H1 (cell line): ENCODE measurements at regions not wholly inside any gene's neighbourhood (a gene's known extent, or its start where the extent isn't known, plus 50 kb on each side); places are given as distances from the start of the nearest gene placed in this dataset.
A peak's percentile ranks its signal among the peaks of the same experiment; 100 is the strongest.

Experiments used
- CTCF ChIA-PET: fragments of 300-600 bp; sonication (Branson Sonifier 250); formaldehyde crosslinking; loops from one replicate; lab custom pipeline; 2021; ENCODE audit not compliant: partially characterized antibody; lab: Charles Lee
- POLR2A ChIA-PET: fragments of 300-600 bp; sonication (Branson Sonifier 250); formaldehyde crosslinking; loops from one replicate; lab custom pipeline; 2021; ENCODE audit warnings: inconsistent platforms; ENCODE audit not compliant: partially characterized antibody; lab: Charles Lee
- DNase-seq, 2 experiments: peaks; one replicate each; pipeline versions ENCODE4 v3.0.0 to v3.0.0-alpha.2; 2010 to 2022; ENCODE audit warnings: low spot score in 2 of 2, low read depth in 1 of 2, mixed read lengths in 1 of 2
- FAIRE-seq: peaks from 2 replicates; lab custom pipeline; 2011; peaks lifted over from hg19 to GRCh38; lab: Jason Lieb, UNC
- H2AFZ ChIP-seq: 2 replicates; pipeline ENCODE4 v1.8.1; 2012; ENCODE audit warnings: low read length, inconsistent platforms
- H2AK5ac ChIP-seq: 2 replicates; pipeline ENCODE4 v1.6.1; 2013; ENCODE audit warnings: low read depth, low read length
- H2BK120ac ChIP-seq: replicated peaks from 2 replicates; pipeline ENCODE3; 2013; ENCODE audit warnings: low read depth, low read length, inconsistent platforms
- H2BK12ac ChIP-seq: 2 replicates; pipeline ENCODE4 v1.6.1; 2013; ENCODE audit warnings: low read depth, low read length
- H2BK15ac ChIP-seq: 2 replicates; pipeline ENCODE4 v1.6.1; 2013; ENCODE audit warnings: low read length
- H2BK20ac ChIP-seq: 2 replicates; pipeline ENCODE4 v1.6.1; 2013; ENCODE audit warnings: low read length
- H2BK5ac ChIP-seq: 2 replicates; pipeline ENCODE4 v1.6.1; 2013; ENCODE audit warnings: low read depth, low read length
- H3K14ac ChIP-seq: 2 replicates; pipeline ENCODE4 v1.6.1; 2013; ENCODE audit warnings: inconsistent platforms; ENCODE audit not compliant: insufficient read length
- H3K18ac ChIP-seq: 2 replicates; pipeline ENCODE4 v1.6.1; 2013; ENCODE audit warnings: low read length; ENCODE audit errors: extremely low read depth
- H3K23ac ChIP-seq: 2 replicates; pipeline ENCODE4 v1.6.1; 2013; ENCODE audit warnings: inconsistent platforms; ENCODE audit not compliant: insufficient read length
- H3K23me2 ChIP-seq: 2 replicates; pipeline ENCODE4 v1.6.1; 2013; ENCODE audit warnings: low read depth, low read length
- H3K27ac ChIP-seq: 2 replicates; pipeline ENCODE4 v1.6.1; 2011; ENCODE audit warnings: low read depth, low read length, inconsistent platforms
- H3K27me3 ChIP-seq, 4 experiments: replicated peaks in 1 of 4; 1 replicate in 1 of 4; 2 replicates in 3 of 4; pipeline versions ENCODE4 v1.6.1 to v1.8.1; 2011 to 2013; ENCODE audit warnings: low read length in 3 of 4, mild to moderate bottlenecking in 3 of 4, inconsistent platforms in 2 of 4, mixed read lengths in 2 of 4, moderate library complexity in 1 of 4; ENCODE audit not compliant: control insufficient read depth in 3 of 4, insufficient read depth in 3 of 4; ENCODE audit errors: extremely low read depth in 1 of 4
- H3K36me3 ChIP-seq, 4 experiments: 2 replicates each; pipeline versions ENCODE4 v1.6.1 to v1.8.1; 2011 to 2013; ENCODE audit warnings: mild to moderate bottlenecking in 4 of 4, low read length in 3 of 4, moderate library complexity in 2 of 4, control low read depth in 1 of 4, inconsistent platforms in 1 of 4; ENCODE audit not compliant: insufficient read depth in 4 of 4, control insufficient read depth in 2 of 4
- H3K4ac ChIP-seq: replicated peaks from 2 replicates; pipeline ENCODE3; 2013; ENCODE audit warnings: low read length, low read depth, mixed read lengths, inconsistent platforms; ENCODE audit not compliant: insufficient read length
- H3K4me1 ChIP-seq, 4 experiments: replicated peaks in 1 of 4; 1 replicate in 1 of 4; 2 replicates in 3 of 4; pipeline versions ENCODE4 v1.6.1 to v1.8.1; 2011 to 2013; ENCODE audit warnings: low read length in 3 of 4, inconsistent platforms in 2 of 4, mixed read lengths in 1 of 4; ENCODE audit not compliant: insufficient read depth in 4 of 4, control insufficient read depth in 3 of 4
- H3K4me2 ChIP-seq, 2 experiments: 2 replicates each; pipeline versions ENCODE4 v1.6.1 to v1.8.1; 2011 to 2013; ENCODE audit warnings: low read depth in 2 of 2, low read length in 2 of 2, control low read depth in 1 of 2, inconsistent platforms in 1 of 2, mild to moderate bottlenecking in 1 of 2; ENCODE audit not compliant: insufficient read depth in 1 of 2
- H3K4me3 ChIP-seq, 4 experiments: fragments of 200-600, 300-600 bp in 1 of 4; sonication (generic), shearing (Covaris generic), sonication (Bioruptor Twin) in 1 of 4; 2 replicates each; pipeline versions ENCODE4 v1.5.1 to v1.8.1; 2011 to 2016; ENCODE audit warnings: low read length in 4 of 4, low read depth in 3 of 4, control low read depth in 2 of 4, inconsistent platforms in 2 of 4, mild to moderate bottlenecking in 2 of 4, mixed read lengths in 1 of 4, moderate library complexity in 1 of 4; ENCODE audit not compliant: insufficient read depth in 2 of 4; ENCODE audit errors: extremely low read depth in 1 of 4
- H3K56ac ChIP-seq: replicated peaks from 2 replicates; pipeline ENCODE3; 2013; ENCODE audit warnings: low read depth, mild to moderate bottlenecking, mixed read lengths, low read length, inconsistent platforms; ENCODE audit not compliant: insufficient read length
- H3K79me1 ChIP-seq: 2 replicates; pipeline ENCODE4 v1.6.1; 2013; ENCODE audit warnings: low read depth, low read length, control low read depth
- H3K79me2 ChIP-seq, 2 experiments: 2 replicates each; pipeline versions ENCODE4 v1.6.1 to v1.8.1; 2012 to 2013; ENCODE audit warnings: low read length in 2 of 2, mild to moderate bottlenecking in 2 of 2, inconsistent platforms in 1 of 2; ENCODE audit not compliant: insufficient read depth in 2 of 2, control insufficient read depth in 1 of 2
- H3K9ac ChIP-seq, 4 experiments: replicated peaks in 1 of 4; 1 replicate in 1 of 4; 2 replicates in 3 of 4; pipeline versions ENCODE4 v1.6.1 to v1.8.1; 2011 to 2013; ENCODE audit warnings: low read depth in 3 of 4, low read length in 3 of 4, control low read depth in 2 of 4, mild to moderate bottlenecking in 2 of 4, moderate library complexity in 2 of 4, inconsistent platforms in 1 of 4; ENCODE audit errors: extremely low read depth in 1 of 4
- H3K9me3 ChIP-seq, 2 experiments: 2 replicates each; pipeline versions ENCODE4 v1.6.1 to v1.8.1; 2012 to 2013; ENCODE audit warnings: mild to moderate bottlenecking in 2 of 2, moderate library complexity in 2 of 2, control low read depth in 1 of 2, inconsistent platforms in 1 of 2, low read depth in 1 of 2, low read length in 1 of 2, mixed read lengths in 1 of 2; ENCODE audit not compliant: insufficient read depth in 2 of 2
- H4K20me1 ChIP-seq, 2 experiments: replicated peaks in 1 of 2; 2 replicates each; pipeline versions ENCODE3 to v1.8.1; 2011 to 2013; ENCODE audit warnings: inconsistent platforms in 2 of 2, low read length in 2 of 2, mild to moderate bottlenecking in 1 of 2; ENCODE audit not compliant: insufficient read depth in 2 of 2, control insufficient read depth in 1 of 2
- H4K5ac ChIP-seq: 2 replicates; pipeline ENCODE4 v1.6.1; 2013; ENCODE audit warnings: low read length, low read depth, mixed read lengths, inconsistent platforms; ENCODE audit not compliant: insufficient read length
- H4K8ac ChIP-seq: 2 replicates; pipeline ENCODE4 v1.8.0; 2013; ENCODE audit warnings: mild to moderate bottlenecking, moderate library complexity, low read length, inconsistent platforms; ENCODE audit not compliant: insufficient read depth; ENCODE audit errors: extremely low read depth
- H4K91ac ChIP-seq: replicated peaks from 2 replicates; pipeline ENCODE3; 2013; ENCODE audit warnings: low read length, mixed read lengths, inconsistent platforms; ENCODE audit not compliant: insufficient read length
- WGBS, 2 experiments: shearing (Covaris generic) in 1 of 2; methylation state at CpG; one replicate each; pipeline versions ENCODE4 v1.1.6 to v1.1.7; 2013 to 2015; ENCODE audit warnings: low lambda C conversion rate in 2 of 2, mixed read lengths in 2 of 2, inconsistent platforms in 1 of 2, low coverage in 1 of 2, missing lambda C conversion rate in 1 of 2; ENCODE audit not compliant: insufficient replicate concordance in 2 of 2, insufficient coverage in 1 of 2, insufficient read length in 1 of 2; ENCODE audit errors: extremely low coverage in 1 of 2, missing lambda C conversion rate in 1 of 2; 5-methylcytosine and 5-hydroxymethylcytosine counted together
- TF ChIP-seq, protein P1 (sequence below): fragments of 300-600 bp; sonication (generic); IDR thresholded peaks from 2 replicates; pipeline ENCODE4 v1.7.1; 2012; ENCODE audit warnings: low read length, moderate library complexity, mild to moderate bottlenecking, inconsistent platforms; ENCODE audit not compliant: insufficient replicate concordance

DNA sequence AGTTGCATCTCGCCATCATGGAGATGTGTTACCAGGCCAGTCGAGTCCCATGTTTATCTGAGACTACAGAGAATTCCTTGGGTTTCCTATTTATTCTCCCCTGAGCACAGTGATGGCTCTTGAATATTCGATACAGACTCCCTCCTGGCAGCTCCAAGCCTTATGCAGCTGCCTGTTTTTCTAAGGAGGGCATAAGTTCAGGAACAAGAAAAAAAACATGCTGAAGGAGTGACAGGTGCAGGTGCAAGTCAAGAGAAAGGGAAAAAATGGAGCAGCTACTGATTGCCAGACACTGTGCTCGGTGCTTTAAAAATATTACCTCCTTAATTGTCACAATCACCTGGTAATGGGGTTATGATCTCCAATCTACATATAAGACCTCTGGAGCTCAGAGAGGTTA is 177.2 kb upstream of the DPP10 start:
- H3K56ac ChIP-seq: no peak overlapping the region
- H3K79me2 ChIP-seq: no peaks in the 10 kb centered on the region
- TF ChIP-seq, protein P1, sequence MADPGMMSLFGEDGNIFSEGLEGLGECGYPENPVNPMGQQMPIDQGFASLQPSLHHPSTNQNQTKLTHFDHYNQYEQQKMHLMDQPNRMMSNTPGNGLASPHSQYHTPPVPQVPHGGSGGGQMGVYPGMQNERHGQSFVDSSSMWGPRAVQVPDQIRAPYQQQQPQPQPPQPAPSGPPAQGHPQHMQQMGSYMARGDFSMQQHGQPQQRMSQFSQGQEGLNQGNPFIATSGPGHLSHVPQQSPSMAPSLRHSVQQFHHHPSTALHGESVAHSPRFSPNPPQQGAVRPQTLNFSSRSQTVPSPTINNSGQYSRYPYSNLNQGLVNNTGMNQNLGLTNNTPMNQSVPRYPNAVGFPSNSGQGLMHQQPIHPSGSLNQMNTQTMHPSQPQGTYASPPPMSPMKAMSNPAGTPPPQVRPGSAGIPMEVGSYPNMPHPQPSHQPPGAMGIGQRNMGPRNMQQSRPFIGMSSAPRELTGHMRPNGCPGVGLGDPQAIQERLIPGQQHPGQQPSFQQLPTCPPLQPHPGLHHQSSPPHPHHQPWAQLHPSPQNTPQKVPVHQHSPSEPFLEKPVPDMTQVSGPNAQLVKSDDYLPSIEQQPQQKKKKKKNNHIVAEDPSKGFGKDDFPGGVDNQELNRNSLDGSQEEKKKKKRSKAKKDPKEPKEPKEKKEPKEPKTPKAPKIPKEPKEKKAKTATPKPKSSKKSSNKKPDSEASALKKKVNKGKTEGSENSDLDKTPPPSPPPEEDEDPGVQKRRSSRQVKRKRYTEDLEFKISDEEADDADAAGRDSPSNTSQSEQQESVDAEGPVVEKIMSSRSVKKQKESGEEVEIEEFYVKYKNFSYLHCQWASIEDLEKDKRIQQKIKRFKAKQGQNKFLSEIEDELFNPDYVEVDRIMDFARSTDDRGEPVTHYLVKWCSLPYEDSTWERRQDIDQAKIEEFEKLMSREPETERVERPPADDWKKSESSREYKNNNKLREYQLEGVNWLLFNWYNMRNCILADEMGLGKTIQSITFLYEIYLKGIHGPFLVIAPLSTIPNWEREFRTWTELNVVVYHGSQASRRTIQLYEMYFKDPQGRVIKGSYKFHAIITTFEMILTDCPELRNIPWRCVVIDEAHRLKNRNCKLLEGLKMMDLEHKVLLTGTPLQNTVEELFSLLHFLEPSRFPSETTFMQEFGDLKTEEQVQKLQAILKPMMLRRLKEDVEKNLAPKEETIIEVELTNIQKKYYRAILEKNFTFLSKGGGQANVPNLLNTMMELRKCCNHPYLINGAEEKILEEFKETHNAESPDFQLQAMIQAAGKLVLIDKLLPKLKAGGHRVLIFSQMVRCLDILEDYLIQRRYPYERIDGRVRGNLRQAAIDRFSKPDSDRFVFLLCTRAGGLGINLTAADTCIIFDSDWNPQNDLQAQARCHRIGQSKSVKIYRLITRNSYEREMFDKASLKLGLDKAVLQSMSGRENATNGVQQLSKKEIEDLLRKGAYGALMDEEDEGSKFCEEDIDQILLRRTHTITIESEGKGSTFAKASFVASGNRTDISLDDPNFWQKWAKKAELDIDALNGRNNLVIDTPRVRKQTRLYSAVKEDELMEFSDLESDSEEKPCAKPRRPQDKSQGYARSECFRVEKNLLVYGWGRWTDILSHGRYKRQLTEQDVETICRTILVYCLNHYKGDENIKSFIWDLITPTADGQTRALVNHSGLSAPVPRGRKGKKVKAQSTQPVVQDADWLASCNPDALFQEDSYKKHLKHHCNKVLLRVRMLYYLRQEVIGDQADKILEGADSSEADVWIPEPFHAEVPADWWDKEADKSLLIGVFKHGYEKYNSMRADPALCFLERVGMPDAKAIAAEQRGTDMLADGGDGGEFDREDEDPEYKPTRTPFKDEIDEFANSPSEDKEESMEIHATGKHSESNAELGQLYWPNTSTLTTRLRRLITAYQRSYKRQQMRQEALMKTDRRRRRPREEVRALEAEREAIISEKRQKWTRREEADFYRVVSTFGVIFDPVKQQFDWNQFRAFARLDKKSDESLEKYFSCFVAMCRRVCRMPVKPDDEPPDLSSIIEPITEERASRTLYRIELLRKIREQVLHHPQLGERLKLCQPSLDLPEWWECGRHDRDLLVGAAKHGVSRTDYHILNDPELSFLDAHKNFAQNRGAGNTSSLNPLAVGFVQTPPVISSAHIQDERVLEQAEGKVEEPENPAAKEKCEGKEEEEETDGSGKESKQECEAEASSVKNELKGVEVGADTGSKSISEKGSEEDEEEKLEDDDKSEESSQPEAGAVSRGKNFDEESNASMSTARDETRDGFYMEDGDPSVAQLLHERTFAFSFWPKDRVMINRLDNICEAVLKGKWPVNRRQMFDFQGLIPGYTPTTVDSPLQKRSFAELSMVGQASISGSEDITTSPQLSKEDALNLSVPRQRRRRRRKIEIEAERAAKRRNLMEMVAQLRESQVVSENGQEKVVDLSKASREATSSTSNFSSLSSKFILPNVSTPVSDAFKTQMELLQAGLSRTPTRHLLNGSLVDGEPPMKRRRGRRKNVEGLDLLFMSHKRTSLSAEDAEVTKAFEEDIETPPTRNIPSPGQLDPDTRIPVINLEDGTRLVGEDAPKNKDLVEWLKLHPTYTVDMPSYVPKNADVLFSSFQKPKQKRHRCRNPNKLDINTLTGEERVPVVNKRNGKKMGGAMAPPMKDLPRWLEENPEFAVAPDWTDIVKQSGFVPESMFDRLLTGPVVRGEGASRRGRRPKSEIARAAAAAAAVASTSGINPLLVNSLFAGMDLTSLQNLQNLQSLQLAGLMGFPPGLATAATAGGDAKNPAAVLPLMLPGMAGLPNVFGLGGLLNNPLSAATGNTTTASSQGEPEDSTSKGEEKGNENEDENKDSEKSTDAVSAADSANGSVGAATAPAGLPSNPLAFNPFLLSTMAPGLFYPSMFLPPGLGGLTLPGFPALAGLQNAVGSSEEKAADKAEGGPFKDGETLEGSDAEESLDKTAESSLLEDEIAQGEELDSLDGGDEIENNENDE: no peak

More for the DNA sequence above, 177.2 kb upstream of the DPP10 start:
- Histone ChIP-seq H3K14ac (no peak overlapping the region), H3K27me3 (no peaks in the 10 kb centered on the region), H2AFZ (0 out of 2 replicates have a peak overlapping the region, but pooled peaks have one; percentile 29), H4K8ac (no peak overlapping the region), H2BK12ac (no peak overlapping the region), H3K36me3 (no peaks in the 10 kb centered on the region; a peak in 1 of 8 replicates), H4K5ac (no peak overlapping the region), H3K9me3 (no peaks in the 10 kb centered on the region), H3K23ac (no peak overlapping the region), H3K4me1 (peaks cover 0 to 10% (median 0%) of the 10 kb centered on the region in 4 experiments; a peak in 3 of 7 replicates), H3K79me1 (no peaks in the 10 kb centered on the region), H3K18ac (no peak overlapping the region), H2BK20ac (no peak overlapping the region), H4K20me1 (no peaks in the 10 kb centered on the region), H2AK5ac (no peak overlapping the region), H3K4me3 (no peak overlapping the region), H3K23me2 (no peaks in the 10 kb centered on the region), H3K4ac (no peak overlapping the region), H2BK5ac (no peak overlapping the region), H3K4me2 (no peak overlapping the region), H3K27ac (no peak overlapping the region), H2BK120ac (no peak overlapping the region), H4K91ac (no peak overlapping the region), H3K9ac (no peak overlapping the region), H2BK15ac (no peak overlapping the region)
- FAIRE-seq (no peak), DNase-seq (no peak)
- POLR2A ChIA-PET: no interaction called here
- WGBS, 2 experiments: 83% methylated on average over 4 of the region's 4 CpGs; no CpG with 5 or more reads in 1 of the 2 experiments
- CTCF ChIA-PET: no interaction called here
